Hepatic stellate cell (primary cell): ENCODE measurements at regions not wholly inside any gene's neighbourhood (a gene's known extent, or its start where the extent isn't known, plus 50 kb on each side); places are given as distances from the start of the nearest gene placed in this dataset.

Source experiments
- DNase-seq: peaks from one replicate; pipeline ENCODE4 v3.0.0; 2011; ENCODE audit warnings: low spot score

DNA sequence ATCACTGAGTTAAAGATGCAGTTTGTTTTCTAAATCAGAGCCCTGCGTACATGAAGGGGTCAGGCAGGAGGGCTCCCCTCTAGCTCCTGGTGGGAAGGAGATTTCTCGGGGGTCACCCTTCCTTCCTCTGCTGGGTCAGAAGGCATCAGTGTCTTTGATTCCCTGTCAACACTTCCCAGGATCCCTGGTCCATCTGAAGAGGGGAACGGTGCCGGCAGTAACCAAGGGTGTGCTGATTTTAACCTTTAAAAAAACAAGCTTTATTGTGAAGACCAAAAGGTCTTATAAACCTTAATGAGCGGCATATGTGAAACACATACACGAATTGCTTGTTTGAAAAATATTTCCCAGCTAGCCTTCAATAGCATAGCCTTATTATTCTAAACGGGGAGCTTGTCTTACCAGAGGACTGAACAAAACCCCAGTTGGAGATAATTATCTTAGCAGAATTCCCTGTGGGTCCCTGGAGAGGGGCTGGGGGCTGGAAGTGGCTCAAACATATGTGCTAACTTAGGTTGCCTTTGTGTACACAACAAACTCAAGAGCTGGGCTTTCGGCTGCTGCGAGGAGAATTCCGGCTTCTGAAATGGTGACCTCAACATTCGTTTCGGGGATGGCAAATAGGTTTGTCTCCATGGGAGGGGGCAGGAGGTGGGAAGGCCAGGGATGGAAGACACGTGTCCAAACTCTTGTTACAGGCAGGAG lies 114.9 kb upstream of the MYCN start:
- DNase-seq: no peak

DNA sequence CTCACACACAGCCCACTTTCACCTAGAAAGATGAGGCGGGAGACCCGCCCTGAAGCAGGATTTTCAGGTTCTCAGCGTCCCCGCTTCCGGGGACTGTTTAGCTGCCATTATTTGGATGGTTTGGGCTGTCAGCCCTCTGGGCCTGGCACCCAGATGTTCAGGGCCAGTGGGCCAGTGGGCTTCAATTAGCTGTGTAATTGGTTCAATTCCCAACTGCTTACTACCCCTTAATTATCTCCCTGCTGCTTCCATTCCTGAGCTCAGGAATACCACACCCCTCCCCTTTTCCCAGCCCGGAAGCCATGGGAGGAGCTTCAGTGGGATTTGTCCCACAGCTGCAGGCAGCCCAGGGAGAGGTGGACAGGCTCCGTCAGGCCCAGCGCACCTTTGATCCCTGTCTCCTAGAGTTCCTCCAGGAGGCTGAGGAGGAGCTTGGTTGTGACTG lies 114.1 kb upstream of the MYCN start:
- DNase-seq: no peak

DNA sequence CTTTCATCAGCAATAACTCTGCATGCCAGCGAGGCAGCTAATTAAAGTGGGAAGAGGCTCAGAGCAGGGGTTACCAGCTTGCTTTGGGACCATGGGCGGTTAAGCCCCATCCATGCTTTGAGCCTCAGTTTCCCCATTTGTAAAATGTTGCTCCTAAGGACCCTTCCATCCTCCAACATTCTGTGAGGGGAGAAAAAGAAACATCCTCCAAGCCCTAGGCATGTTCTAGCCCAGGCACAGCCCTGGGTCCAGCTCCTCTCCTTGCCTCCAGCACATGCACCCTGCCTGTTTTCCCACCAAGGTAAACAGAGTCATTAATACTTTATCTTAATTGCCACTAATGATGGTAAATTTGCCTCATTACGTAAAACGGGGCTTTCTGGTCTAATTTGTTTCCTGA lies 113.3 kb upstream of the MYCN start:
- no peak for DNase-seq

DNA sequence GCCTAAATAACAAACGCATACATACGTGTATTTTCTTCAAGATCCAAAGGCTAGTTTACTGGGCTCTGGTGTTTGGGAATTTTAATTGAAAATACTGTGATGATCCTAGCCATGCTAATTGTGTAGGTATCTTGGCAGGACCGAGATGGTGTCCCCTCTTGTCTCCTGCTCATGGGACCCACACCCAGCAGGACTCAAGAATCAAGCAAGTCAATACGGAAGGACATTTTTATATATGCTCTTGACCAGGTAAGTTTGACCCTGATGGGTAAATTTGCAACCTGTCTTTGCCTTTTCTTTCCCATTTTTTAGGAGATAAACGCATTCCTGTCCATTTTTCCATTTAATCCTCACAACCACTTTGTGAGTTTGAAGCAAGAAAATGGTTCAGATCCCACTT lies 111.8 kb upstream of the MYCN start:
- DNase-seq: no peak

DNA sequence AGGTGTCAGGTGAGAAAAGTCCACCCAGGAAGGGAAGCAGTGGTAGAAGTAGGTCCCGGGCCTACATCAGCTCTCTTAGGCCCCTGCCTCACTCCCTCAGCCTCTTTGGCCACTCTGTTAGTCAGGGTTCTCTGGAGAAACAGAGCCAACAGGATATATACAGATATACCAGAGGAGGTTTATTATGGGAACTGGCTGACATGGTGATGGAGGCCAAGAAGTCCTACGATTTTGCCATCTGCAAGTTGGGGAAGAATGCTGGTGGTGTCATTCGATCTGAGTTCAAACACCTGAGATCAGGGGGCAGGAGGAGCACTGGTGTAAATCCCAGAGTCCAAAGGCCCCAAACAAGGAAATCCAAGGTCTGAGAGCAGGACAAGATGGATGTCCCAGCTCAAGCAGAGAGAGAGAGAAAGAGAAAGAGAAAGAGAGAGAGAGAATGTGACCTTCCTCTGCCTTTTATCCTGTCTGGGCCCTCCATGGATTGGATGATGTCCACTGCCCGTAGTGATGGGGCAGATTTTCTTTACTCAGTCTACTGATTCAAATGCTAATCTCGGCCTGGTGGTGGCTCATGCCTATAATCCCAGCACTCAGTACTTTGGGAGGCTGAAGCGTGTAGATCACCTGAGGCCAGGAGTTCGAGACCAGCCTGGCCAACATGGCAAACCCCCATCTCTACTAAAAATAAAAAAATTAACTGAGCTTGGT lies 111.1 kb upstream of the MYCN start:
- no peak for DNase-seq

DNA sequence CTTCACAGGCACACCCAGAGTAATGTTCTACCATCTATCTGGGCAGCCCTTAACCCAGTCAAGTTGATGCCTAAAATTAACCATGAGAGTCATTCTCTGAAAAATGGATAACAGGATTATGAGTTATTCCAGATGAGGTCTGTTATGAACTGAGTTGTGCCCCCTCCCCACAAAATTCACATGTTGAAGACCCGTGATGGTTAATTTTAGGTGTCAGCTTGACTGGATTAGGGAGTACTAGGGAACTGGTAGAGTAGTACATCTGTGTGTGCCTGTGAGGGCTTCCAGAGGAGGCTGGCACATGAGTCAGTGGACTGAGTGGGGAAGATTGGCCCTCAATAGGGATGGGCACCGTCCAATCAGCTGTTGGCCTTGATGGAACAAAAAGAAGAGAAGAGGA lies 110.4 kb upstream of the MYCN start:
- no peak for DNase-seq

DNA sequence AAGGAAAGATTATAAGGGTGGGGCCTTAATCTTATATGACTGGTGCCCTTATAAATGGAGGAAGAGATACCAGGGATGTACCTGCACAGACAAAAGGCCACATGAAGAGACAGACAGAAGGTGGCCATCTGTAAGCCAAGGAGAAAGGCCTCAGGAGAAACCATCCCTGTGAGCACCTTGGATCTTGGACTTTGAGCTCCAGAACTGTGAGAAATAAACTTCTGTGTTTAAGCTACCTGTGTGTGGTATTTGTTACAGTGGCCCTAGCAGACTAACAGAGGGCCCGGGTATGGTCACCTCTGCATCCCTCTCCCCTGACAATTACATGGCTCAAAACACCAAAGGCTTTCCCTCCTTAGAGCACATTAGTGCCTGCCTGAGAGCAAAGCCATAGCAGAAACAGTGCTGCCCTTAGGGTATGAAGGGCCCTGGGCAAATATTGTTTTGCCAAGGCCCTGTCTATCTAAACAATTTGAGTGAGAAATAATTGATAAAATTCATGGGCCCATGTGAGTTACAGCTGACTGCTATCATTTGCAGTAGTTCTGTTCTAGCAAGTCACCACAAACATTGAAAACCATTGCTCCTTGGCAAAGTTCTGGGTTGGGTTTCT lies 109.3 kb upstream of the MYCN start:
- DNase-seq: no peak

DNA sequence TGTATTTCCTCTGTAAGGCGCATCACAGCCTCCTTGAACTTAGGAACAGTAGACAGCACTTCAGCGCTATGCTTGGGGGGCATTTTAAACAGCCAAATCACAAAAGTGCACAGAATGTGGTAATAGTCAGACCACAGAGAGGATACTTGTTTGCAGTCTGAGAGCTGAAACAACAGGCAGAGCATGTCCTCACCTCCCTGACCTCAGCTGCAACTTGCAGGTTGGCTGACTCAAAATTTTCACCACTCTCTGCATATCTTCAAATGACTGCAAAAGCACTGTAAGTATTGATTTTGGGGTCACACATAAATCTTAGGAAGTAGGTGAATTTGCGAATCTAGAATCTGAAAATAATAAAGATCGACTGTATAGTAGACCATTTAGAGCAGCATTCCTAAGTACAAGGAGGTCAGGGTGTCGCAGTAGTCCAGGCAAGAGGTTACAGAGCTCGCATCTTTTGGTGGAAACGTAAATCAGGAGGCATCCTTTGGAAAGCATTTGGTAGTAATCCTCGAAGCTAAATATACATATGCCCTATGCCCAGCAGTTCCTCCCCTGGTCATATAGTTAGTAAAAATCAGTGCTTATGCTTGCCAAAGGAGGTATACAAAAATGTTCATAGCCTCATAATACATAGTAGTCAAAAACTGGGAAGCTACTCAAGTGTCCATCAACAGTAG lies 108.2 kb upstream of the MYCN start:
- DNase-seq: no peak

DNA sequence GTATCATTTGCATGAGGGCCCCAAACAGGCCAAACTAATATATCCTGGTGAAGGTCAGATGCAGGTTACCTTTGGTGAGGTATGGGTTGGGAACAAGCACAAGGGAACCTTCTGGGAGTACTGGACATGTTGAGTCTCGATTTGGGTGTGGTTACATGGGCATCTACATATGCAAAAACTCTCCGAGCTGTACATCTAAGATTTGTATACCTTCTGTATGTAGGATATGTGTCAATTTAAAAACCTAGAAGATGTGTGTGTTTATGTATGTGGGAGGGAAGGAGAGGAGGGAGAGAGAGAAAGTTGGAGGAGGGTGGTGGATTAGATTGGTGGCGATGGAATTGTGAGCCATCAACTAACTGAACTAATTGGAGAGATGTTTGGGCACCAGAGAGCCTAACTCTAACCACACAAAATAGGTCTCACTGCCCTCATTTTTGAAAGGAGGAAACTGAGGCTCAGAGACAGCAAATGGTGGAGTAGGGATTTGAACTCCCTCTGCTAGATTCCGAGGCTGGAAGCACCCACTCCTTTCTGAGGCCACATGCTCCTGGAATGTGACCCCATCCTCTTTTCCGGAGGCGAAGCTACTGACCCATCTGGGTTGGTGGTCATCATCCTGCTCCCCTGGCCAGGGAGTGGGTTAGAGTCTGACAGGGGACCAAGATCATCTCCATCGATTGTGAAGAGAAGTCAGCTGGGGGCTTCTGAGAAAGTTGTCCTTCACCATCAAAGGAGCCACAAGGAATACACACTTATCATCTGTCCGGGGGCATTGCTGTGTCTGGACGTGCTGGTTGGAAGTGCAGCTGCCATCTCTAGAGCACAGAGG lies 107.3 kb upstream of the MYCN start:
- DNase-seq: no peak

DNA sequence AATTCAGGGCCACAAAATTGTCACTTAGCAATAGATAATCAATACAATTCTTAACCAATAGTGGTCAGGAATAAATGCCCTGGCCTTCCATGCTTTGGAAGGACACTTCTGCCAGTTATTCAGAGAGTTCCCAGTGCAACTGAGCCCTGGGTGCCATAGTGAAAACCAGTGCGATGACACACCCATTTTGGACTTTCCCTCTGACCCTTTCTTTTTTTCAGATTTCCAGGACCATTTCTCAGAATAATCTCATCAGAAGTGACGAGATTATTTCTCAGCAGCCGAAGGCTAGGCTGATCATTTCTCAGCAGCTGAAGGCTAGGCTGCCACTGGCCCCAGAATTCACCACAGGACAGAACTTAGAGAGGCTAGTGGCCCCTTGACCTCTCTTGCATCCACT lies 106.6 kb upstream of the MYCN start:
- no peak for DNase-seq

DNA sequence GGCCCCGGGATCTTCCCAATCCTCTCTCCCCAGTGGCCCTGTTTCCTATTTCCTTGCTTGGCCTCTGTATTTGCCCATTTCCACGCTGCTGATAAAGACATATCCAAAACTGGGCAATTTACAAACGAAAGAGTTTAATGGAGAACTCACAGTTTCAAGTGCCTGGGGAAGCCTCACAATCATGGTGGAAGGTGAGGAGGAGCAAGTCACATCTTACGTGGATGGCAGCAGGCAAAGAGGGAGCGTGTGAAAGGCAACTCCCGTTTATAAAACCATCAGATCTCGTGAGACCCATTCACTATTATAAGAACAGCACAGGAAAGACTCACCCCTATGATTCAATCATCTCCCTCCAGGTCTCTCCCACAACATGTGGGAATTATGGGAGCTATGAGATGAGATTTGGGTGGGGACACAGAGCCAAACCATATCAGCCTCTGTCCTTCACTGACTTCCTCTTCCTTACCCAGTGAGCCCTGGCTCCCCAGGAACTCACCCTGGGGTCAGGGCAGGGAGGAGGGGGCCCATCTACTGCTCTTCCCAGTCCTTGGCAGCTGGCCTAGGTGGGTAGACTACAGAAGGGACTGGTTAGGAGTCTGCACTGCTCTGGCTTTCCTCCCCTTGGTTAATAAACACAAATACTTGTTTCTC lies 105.8 kb upstream of the MYCN start:
- DNase-seq: no peak

DNA sequence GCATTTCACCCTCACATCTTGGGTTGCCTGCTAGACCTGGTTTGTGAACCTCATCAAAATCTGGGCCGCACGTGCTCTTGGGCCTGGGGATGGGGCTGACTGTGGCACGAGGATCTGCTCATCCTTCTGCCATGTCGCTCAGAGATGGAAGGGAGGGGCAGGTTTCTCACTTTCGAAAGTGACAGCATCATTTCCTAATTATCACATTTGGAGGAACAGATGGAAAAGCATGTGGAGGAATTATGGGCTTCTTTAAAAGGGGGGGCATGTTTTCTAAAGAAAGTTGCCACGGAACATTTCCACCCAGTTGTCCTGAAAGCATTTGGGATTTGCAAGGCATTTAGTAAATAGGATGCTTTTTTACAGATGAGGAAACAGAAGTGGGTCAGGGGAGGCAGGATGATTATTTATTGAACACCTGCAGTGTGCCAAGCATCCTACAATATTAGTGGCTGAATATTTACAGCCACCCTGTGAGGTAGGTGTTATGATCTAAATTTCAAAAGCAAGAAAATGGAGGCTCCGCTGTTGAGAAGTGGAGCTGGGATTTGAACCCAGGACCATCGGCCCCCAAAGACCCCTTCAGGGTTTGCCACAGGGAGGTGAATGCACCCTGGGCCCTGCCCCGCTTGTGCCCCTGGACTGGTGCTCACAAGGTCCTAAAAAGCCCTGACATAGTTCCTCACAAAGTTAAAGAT lies 104.2 kb upstream of the MYCN start:
- no peak for DNase-seq

DNA sequence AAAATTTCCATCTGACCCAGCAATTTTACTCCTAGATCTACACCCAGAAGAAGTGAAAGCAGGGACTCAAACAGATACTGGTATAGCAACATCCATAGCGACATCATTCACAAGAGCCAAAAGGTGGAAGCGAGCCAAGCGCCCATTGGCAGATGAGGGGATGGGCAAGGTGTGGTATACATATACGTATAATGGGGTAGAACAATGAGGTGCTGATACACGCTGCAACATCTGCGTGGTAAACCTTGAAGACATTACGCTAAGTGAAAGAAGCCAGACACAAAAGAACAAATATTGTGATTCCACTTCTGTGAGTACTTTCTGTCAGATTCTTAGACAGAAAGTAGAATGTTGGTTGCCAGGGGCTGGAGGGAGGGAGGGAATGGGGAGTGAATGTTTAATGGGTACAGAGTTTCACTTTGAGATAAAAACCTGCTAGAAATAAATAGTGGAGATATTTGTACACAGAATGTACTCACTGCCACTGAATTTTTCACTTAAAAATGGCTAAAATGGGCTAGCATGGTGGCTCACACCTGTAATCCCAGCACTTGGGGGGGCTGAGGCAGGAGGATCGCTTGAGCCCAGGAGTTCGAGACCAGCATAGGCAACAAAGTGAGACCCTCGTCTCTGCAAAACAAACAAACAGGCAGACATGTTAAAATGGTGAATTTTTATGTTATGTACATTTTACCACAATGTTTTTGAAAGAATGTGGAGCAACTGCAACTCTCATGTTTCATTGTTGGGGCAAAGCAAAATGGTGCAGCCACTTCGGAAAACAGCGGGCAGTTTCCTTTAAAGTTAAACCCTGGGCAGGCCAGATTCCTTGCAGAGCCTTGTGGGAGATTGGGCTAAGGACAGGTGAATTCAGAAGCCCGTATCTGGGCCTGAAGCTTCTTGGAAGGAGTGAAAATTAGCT lies 103.4 kb upstream of the MYCN start:
- DNase-seq: no peak

DNA sequence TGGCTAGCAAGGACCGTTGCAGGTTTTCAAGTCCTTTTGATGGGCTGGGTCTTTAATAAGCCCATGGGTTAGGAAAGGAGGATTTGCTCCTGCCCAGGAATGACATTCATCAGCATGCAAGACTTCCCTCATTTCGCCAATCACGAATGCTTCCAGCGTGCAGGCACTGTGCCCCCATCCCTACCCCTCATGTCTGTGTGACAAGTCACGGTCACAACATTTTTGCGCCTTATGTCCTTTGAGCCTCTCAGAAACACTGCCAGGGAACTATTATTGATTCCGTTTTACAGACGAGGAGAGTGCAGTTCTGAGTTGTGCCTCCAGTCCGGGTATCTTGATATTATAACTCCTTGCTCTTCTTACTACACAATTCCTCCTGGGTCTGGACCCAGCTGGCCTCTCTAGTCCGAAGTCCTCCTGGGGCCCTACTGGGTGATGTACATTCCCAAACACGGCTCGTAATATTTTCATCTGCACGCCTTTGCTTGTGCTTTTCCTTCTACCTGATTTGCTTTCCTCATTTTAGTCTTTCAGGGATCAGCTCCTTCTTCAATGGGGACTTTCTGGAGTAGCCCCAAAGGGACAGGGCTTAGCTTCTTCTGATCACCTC lies 101.8 kb upstream of the MYCN start:
- DNase-seq: no peak

DNA sequence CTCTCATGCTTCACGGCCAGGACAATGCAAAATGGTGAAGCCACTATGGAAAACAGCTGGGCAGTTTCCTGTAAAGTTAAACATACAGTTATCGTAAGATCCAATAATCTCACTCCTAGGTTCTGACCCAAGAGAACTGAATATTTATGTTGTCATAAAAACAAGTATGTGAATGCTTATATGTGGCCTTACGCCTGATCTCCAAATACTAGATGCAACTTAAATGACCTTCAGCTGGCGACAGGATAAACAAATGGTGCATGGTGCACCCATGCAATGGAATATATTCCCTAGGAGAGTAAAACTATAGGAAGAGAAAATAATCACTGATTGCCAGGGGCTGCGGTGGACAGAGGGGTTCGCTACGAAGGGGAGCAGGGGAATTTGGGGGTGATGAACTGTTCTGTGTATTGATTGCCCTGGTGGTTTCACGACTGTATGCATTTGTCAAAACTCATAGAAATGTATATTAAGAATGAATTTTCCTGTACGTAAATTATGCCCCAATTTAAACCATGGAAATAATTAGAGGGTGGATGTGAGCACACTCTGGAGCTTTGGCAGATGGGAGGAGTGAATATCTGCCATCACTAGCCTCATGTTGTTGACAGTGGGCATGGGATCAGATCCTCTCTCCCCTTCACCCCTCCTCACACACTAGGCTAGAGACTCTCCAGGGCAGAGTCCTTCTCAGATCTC lies 100.8 kb upstream of the MYCN start:
- no peak for DNase-seq

DNA sequence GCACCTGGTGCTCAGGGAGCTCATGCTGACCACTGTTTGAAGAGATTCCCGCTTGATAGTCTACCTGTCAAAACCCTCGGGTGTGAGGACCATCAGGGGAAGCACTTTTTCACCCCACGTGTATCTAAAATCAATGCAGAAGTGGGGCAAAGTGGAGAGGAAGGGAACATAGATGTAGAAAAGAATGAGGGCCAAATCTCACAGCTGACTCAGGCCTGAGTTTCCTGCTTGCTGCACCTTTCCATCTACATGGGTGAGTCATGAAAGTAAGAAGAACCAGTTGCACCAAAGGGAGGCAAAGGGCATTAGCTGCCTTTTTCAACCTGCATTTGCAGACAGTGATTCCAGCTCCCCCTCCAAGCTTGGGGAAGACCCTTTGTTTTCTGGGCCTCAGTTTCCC lies 100.2 kb upstream of the MYCN start:
- no peak for DNase-seq

DNA sequence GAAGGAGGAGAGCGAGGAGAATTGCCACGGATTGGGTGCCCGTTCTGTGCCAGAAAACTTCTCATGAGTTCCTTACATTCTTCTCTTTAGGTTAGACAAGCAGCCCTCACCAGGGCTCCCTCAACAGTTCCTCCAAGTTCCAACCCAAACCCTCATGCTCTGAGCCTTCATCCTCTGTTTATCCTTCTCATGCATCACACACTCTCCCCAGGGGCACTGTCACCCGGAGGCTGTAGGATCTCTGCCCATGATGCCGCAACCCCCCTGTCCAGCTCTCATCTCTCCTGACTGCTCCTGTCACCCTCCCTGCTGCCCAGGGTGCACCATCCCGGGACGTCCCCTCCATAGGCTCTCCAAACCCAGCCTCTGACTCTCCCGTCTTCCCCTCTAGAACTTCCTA lies 99.4 kb upstream of the MYCN start:
- DNase-seq: no peak

DNA sequence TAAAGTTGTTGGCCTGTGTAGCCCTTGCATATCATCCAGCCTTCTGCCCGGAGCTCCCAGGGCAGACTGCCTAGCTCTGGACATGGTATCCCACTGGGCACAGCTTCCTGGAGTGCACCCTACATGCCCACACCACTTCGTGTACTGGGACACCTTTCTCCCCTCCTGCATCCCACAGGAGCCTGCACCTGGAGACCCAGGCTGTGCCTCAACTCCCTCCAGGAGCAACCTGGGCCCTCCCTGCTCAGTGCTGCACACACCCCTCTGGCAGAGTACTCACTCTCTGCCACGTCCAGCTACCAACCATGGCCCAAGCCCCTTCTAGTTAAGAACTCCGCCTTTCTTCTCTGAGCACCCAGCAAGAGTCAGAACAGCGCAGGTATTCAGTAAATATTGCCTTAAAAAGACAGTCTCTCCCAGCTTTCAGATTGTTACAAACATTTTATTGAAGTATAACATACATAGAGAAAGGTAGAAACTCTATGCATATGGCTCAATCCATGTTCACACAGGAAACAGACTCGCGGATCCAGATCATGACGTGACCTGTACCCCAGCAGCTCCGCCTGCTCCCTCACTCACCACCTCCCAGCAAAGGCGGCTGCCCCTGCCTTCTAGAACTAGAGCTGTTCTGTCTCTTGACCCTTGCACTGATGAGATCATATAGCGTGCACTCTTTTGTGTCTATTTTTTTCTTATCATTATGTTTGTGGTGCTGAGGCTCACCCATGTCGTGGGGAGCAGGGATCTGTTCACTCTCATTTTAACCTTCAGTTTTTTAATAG lies 98.4 kb upstream of the MYCN start:
- no peak for DNase-seq
